A549 (cell line): ENCODE measurements at regions not wholly inside any gene's neighbourhood (a gene's known extent, or its start where the extent isn't known, plus 50 kb on each side); places are given as distances from the start of the nearest gene placed in this dataset.

Experiments used
- ATAC-seq, 2 experiments: fragments of 200-7000 bp in 1 of 2; fragments of >200 bp in 1 of 2; cut with Nextera tagmentation in 1 of 2; cut with Tn5 transposase in 1 of 2; 3 replicates each; pipeline versions ENCODE4 v1.8.0 to v1.9.1; 2018 to 2020; ENCODE audit warnings: mild to moderate bottlenecking in 1 of 2, moderate library complexity in 1 of 2
- CTCF ChIA-PET: fragments of 300-600 bp; sonication (Branson Sonifier 250); formaldehyde crosslinking; extraction: SDS; loops from one replicate; lab custom pipeline; 2021; ENCODE audit warnings: antibody characterized with exemption, inconsistent platforms; lab: Yijun Ruan, JAX
- POLR2A ChIA-PET: fragments of 350-600 bp; formaldehyde crosslinking; extraction: SDS; loops from one replicate; lab custom pipeline; 2021; ENCODE audit warnings: antibody characterized with exemption, inconsistent platforms; lab: Yijun Ruan, JAX
- DNase-seq, 2 experiments: peaks; one replicate each; pipeline versions ENCODE4 v3.0.0 to v3.0.0-alpha.2; 2011 to 2016; ENCODE audit warnings: low read depth in 1 of 2, low spot score in 1 of 2
- FAIRE-seq: peaks from 2 replicates; lab custom pipeline; 2011; peaks lifted over from hg19 to GRCh38; lab: Jason Lieb, UNC
- H3K27ac ChIP-seq, 2 experiments: fragments of >200 bp; sonication (Bioruptor Twin); formaldehyde crosslinking; 3 replicates each; pipeline ENCODE4 v1.5.1; 2016 to 2017
- H3K4me1 ChIP-seq: fragments of >200 bp; sonication (Bioruptor Twin); formaldehyde crosslinking; 3 replicates; pipeline ENCODE4 v1.6.1; 2016
- H3K4me2 ChIP-seq: fragments of >200 bp; sonication (Bioruptor Twin); formaldehyde crosslinking; 3 replicates; pipeline ENCODE4 v1.6.1; 2016
- H3K4me3 ChIP-seq: fragments of >200 bp; sonication (Bioruptor Twin); formaldehyde crosslinking; 3 replicates; pipeline ENCODE4 v1.5.1; 2016
- H3K9me3 ChIP-seq: fragments of >200 bp; sonication (Bioruptor Twin); formaldehyde crosslinking; 3 replicates; pipeline ENCODE4 v1.6.1; 2016
- BHLHE40 ChIP-seq: IDR thresholded peaks from 2 replicates; pipeline ENCODE4 v1.6.1; 2012; ENCODE audit warnings: low read depth, low read length, inconsistent platforms
- CHD2 ChIP-seq: fragments of 150-350 bp; IDR thresholded peaks from 2 replicates; pipeline ENCODE4 v1.6.1; 2014; ENCODE audit warnings: low read length; ENCODE audit not compliant: partially characterized antibody
- CHD4 ChIP-seq: fragments of 200-600 bp; sonication (generic); IDR thresholded peaks from 2 replicates; pipeline ENCODE4 v1.6.1; 2016; ENCODE audit warnings: antibody characterized with exemption, mild to moderate bottlenecking, borderline replicate concordance
- EHF ChIP-seq: fragments of 250-450 bp; sonication (Bioruptor Pico); IDR thresholded peaks from 2 replicates; pipeline ENCODE4 v1.5.0; 2020; ENCODE audit warnings: mild to moderate bottlenecking
- EP300 ChIP-seq, 2 experiments: fragments of >200 bp; sonication (Bioruptor Twin); formaldehyde crosslinking; IDR thresholded peaks; 2 replicates in 1 of 2; 3 replicates in 1 of 2; pipeline ENCODE4 v1.6.1; 2016 to 2017
- ESRRA ChIP-seq: fragments of 150-350 bp; IDR thresholded peaks from 2 replicates; pipeline ENCODE4 v1.6.1; 2014; ENCODE audit warnings: mild to moderate bottlenecking, low read length, borderline replicate concordance
- FOXS1 ChIP-seq: fragments of 250-450 bp; sonication (Bioruptor Pico); IDR thresholded peaks from 2 replicates; pipeline ENCODE4 v1.5.0; 2020; ENCODE audit warnings: mild to moderate bottlenecking, moderate library complexity
- GATA3 ChIP-seq: IDR thresholded peaks from 2 replicates; pipeline ENCODE4 v1.6.1; 2012; ENCODE audit warnings: borderline replicate concordance
- HDAC2 ChIP-seq: fragments of 200-600 bp; sonication (generic); IDR thresholded peaks from 2 replicates; pipeline ENCODE4 v1.6.1; 2016
- HOXB5 ChIP-seq: fragments of 250-450 bp; sonication (Bioruptor Pico); IDR thresholded peaks from 2 replicates; pipeline ENCODE4 v1.5.0; 2020; ENCODE audit warnings: mild to moderate bottlenecking, moderate library complexity
- NFE2L2 ChIP-seq: fragments of 150-350 bp; conservative IDR thresholded peaks from 2 replicates; pipeline ENCODE4 v1.6.1; 2014; ENCODE audit warnings: low read length
- NPAS2 ChIP-seq: fragments of 250-450 bp; sonication (Bioruptor Pico); IDR thresholded peaks from 2 replicates; pipeline ENCODE4 v1.8.0; 2022; ENCODE audit warnings: mild to moderate bottlenecking, moderate library complexity, borderline replicate concordance
- RAD21 ChIP-seq, 2 experiments: fragments of >200 bp in 1 of 2; sonication (Bioruptor Twin) in 1 of 2; formaldehyde crosslinking in 1 of 2; IDR thresholded peaks in 1 of 2; conservative IDR thresholded peaks in 1 of 2; 2 replicates in 1 of 2; 3 replicates in 1 of 2; pipeline ENCODE4 v1.6.1; 2012 to 2018; ENCODE audit warnings: inconsistent platforms in 1 of 2
- RARB ChIP-seq: fragments of 250-450 bp; sonication (Bioruptor Pico); IDR thresholded peaks from 2 replicates; pipeline ENCODE4 v1.8.0; 2021; ENCODE audit warnings: mild to moderate bottlenecking, moderate library complexity
- RCOR1 ChIP-seq: fragments of 150-350 bp; IDR thresholded peaks from 2 replicates; pipeline ENCODE4 v1.6.1; 2014; ENCODE audit warnings: antibody characterized with exemption, low read length, low read depth
- RNF2 ChIP-seq: fragments of 200-600 bp; sonication (generic); IDR thresholded peaks from 2 replicates; pipeline ENCODE4 v1.6.1; 2016; ENCODE audit warnings: low read depth, mild to moderate bottlenecking, antibody characterized with exemption, moderate library complexity, borderline replicate concordance
- SREBF2 ChIP-seq: fragments of 450-650 bp; IDR thresholded peaks from 2 replicates; pipeline ENCODE4 v1.6.1; 2014; ENCODE audit warnings: mild to moderate bottlenecking, moderate library complexity
- TFCP2L1 ChIP-seq: fragments of 250-450 bp; sonication (Bioruptor Pico); IDR thresholded peaks from 2 replicates; pipeline ENCODE4 v1.5.0; 2021; ENCODE audit warnings: mild to moderate bottlenecking
- ZSCAN20 ChIP-seq: fragments of 250-450 bp; sonication (Bioruptor Pico); IDR thresholded peaks from 2 replicates; pipeline ENCODE4 v1.8.0; 2022; ENCODE audit warnings: mild to moderate bottlenecking, moderate library complexity
- whole genome bisulfite sequencing: methylation state at CpG from one replicate; pipeline ENCODE4 v1.1.6; 2017; ENCODE audit errors: missing lambda C conversion rate; 5-methylcytosine and 5-hydroxymethylcytosine counted together
- TF ChIP-seq, protein P1 (sequence below): fragments of >200 bp; sonication (Bioruptor Twin); formaldehyde crosslinking; IDR thresholded peaks from 3 replicates; pipeline ENCODE4 v1.6.1; 2016
- TF ChIP-seq, protein P2 (sequence below): fragments of 150-350 bp; IDR thresholded peaks from 2 replicates; pipeline ENCODE4 v1.6.1; 2014; ENCODE audit warnings: low read depth, mild to moderate bottlenecking, low read length
- TF ChIP-seq, protein P3 (sequence below): fragments of 250-450 bp; sonication (Bioruptor Pico); IDR thresholded peaks from 2 replicates; pipeline ENCODE4 v1.5.0; 2021; ENCODE audit warnings: mild to moderate bottlenecking, moderate library complexity, borderline replicate concordance
- TF ChIP-seq, protein P4 (sequence below): IDR thresholded peaks from 2 replicates; pipeline ENCODE4 v1.6.1; 2012

DNA sequence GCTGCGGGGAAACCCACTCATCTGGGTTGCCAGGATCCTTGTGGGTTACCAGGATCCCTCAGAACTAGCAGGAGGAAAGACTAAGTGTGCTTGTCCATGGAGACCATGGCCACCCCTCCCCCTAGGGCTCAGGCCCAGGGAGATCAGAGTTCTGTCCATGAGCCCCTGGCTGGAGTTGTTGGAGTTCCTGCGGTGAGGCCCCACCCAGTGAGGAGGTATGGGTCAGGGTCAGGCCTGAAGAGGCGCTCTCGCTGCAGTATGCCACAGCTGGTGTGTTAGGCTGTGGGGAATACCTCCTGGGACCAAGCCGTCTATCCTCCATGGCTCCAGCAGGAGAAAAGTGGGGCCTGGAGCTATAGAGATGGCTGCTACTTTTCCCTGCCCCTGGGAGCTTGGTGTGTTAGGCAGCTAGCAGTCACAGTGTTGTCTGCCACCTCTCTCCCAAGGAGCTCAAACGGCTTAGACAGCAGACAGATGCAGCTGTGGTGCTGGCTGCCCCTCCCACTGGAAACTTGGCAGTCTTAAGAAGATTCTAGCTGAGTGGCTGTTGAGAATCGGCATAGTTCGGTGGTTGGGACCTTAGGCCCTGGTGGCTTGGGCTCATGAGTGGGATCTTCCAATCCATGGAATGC, 240.3 kb upstream of the CELF4 start:
- Histone ChIP-seq H3K4me1 (no peaks in the 10 kb centered on the region), H3K4me2 (no peak overlapping the region), H3K4me3 (no peak overlapping the region), H3K9me3 (no peaks in the 10 kb centered on the region), H3K27ac (no peak overlapping the region)
- DNase-seq = no peak
- CTCF ChIA-PET = no interaction called here
- no peak for ATAC-seq
- POLR2A ChIA-PET = no interaction called here
- no peak for FAIRE-seq
- TF ChIP-seq RCOR1 = no peak
- TF ChIP-seq HOXB5 (CRISPR knock-in tag) = no peak
- no peak for TF ChIP-seq GATA3
- no peak for TF ChIP-seq EP300 (IDR thresholded peaks at IDR 0.05)
- TF ChIP-seq, protein P1, sequence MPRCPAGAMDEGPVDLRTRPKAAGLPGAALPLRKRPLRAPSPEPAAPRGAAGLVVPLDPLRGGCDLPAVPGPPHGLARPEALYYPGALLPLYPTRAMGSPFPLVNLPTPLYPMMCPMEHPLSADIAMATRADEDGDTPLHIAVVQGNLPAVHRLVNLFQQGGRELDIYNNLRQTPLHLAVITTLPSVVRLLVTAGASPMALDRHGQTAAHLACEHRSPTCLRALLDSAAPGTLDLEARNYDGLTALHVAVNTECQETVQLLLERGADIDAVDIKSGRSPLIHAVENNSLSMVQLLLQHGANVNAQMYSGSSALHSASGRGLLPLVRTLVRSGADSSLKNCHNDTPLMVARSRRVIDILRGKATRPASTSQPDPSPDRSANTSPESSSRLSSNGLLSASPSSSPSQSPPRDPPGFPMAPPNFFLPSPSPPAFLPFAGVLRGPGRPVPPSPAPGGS = no peak
- TF ChIP-seq, protein P2, sequence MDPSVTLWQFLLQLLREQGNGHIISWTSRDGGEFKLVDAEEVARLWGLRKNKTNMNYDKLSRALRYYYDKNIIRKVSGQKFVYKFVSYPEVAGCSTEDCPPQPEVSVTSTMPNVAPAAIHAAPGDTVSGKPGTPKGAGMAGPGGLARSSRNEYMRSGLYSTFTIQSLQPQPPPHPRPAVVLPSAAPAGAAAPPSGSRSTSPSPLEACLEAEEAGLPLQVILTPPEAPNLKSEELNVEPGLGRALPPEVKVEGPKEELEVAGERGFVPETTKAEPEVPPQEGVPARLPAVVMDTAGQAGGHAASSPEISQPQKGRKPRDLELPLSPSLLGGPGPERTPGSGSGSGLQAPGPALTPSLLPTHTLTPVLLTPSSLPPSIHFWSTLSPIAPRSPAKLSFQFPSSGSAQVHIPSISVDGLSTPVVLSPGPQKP = no peak
- no peak for TF ChIP-seq CHD2
- TF ChIP-seq CHD4 = no peak
- TF ChIP-seq RARB = no peak
- no peak for TF ChIP-seq TFCP2L1
- TF ChIP-seq RNF2 = no peak
- TF ChIP-seq BHLHE40 = no peak
- no peak for TF ChIP-seq NFE2L2
- no peak for TF ChIP-seq FOXS1 (CRISPR knock-in tag)
- TF ChIP-seq EHF (CRISPR knock-in tag) = no peak
- no peak for TF ChIP-seq ZSCAN20 (CRISPR knock-in tag)
- no peak for TF ChIP-seq RAD21 (conservative IDR thresholded peaks at IDR 0.05 in 1 of 2, IDR thresholded peaks at IDR 0.05 in 1 of 2)
- WGBS = 0% methylated on average over 7 of the region's 8 CpGs

DNA sequence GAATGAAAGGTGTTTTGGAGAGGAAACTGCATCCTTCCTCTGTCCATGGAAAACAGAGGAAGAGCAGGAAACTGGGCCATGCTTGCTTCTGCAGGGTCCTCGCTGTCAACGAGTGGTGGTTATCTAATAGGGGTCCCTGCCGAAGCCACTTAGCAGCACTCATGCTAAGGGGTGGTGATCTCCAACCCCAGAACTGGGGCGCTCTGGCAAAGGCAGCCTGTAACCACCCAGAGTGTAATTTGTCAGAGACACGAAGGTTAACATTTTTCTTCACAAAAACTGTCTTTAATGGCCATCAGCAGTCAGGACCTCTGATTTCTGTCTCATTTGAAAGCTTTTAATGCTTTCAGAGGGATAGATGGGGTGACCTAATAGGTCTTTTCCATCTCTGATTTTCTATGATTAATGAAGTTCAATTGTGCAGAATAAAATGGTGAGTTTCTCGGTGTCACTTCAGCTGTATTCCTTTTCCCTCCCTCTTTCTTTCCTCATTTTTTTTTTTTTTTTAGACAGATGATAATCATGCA, 231.3 kb upstream of the CELF4 start:
- CTCF ChIA-PET = no interaction called here

More for the DNA sequence above, 231.3 kb upstream of the CELF4 start:
- POLR2A ChIA-PET = no interaction called here
- TF ChIP-seq NPAS2 (CRISPR knock-in tag) = no peak
- TF ChIP-seq SREBF2 = no peak
- no peak for TF ChIP-seq ESRRA
- TF ChIP-seq, protein P3, sequence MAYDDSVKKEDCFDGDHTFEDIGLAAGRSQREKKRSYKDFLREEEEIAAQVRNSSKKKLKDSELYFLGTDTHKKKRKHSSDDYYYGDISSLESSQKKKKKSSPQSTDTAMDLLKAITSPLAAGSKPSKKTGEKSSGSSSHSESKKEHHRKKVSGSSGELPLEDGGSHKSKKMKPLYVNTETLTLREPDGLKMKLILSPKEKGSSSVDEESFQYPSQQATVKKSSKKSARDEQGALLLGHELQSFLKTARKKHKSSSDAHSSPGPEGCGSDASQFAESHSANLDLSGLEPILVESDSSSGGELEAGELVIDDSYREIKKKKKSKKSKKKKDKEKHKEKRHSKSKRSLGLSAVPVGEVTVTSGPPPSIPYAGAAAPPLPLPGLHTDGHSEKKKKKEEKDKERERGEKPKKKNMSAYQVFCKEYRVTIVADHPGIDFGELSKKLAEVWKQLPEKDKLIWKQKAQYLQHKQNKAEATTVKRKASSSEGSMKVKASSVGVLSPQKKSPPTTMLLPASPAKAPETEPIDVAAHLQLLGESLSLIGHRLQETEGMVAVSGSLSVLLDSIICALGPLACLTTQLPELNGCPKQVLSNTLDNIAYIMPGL = no peak
- TF ChIP-seq HDAC2 = no peak
- TF ChIP-seq, protein P4, sequence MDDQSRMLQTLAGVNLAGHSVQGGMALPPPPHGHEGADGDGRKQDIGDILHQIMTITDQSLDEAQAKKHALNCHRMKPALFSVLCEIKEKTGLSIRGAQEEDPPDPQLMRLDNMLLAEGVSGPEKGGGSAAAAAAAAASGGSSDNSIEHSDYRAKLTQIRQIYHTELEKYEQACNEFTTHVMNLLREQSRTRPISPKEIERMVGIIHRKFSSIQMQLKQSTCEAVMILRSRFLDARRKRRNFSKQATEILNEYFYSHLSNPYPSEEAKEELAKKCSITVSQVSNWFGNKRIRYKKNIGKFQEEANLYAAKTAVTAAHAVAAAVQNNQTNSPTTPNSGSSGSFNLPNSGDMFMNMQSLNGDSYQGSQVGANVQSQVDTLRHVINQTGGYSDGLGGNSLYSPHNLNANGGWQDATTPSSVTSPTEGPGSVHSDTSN = no peak
- TF ChIP-seq CHD2 = no peak
- TF ChIP-seq, all 56 proteins: peak for 0
- Histone ChIP-seq H3K4me3 (no peak overlapping the region), H3K4me2 (no peak overlapping the region), H3K27ac (no peak overlapping the region), H3K4me1 (no peaks in the 10 kb centered on the region), H3K9me3 (no peaks in the 10 kb centered on the region)
- no peak for DNase-seq
- ATAC-seq = no peak
- under 1% methylated on average over 5 of the region's 6 CpGs for WGBS
- FAIRE-seq = no peak
